ENCODE measurements at regions not wholly inside any gene's neighbourhood (a gene's known extent, or its start where the extent isn't known, plus 50 kb on each side); places are given as distances from the start of the nearest gene placed in this dataset.

- TF ChIP-seq, protein P1, sequence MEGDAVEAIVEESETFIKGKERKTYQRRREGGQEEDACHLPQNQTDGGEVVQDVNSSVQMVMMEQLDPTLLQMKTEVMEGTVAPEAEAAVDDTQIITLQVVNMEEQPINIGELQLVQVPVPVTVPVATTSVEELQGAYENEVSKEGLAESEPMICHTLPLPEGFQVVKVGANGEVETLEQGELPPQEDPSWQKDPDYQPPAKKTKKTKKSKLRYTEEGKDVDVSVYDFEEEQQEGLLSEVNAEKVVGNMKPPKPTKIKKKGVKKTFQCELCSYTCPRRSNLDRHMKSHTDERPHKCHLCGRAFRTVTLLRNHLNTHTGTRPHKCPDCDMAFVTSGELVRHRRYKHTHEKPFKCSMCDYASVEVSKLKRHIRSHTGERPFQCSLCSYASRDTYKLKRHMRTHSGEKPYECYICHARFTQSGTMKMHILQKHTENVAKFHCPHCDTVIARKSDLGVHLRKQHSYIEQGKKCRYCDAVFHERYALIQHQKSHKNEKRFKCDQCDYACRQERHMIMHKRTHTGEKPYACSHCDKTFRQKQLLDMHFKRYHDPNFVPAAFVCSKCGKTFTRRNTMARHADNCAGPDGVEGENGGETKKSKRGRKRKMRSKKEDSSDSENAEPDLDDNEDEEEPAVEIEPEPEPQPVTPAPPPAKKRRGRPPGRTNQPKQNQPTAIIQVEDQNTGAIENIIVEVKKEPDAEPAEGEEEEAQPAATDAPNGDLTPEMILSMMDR (IDR thresholded peaks at IDR 0.05): no peak
- TF ChIP-seq ZFX (IDR thresholded peaks at IDR 0.05; ENCODE audit: borderline replicate concordance): no peak
These were observed 123.6 kb downstream of the ZNF608 start for GRCh38 chr5:124622851-124623250.

Data from 22Rv1 (cell line).